GM12874 (cell line): ENCODE measurements at regions not wholly inside any gene's neighbourhood (a gene's known extent, or its start where the extent isn't known, plus 50 kb on each side); places are given as distances from the start of the nearest gene placed in this dataset.

Experiments used
- CTCF ChIP-seq: IDR thresholded peaks from 2 replicates; pipeline ENCODE4 v1.5.1; 2011; ENCODE audit warnings: low read depth, mild to moderate bottlenecking, control low read depth, low read length, moderate library complexity; ENCODE audit not compliant: insufficient read depth

- TF ChIP-seq CTCF, result no peak
Measured at GRCh38 chr2:145729481-145729880, 1209.6 kb upstream of the ZEB2 start.

- TF ChIP-seq CTCF, result no peak
Measured at GRCh38 chr2:145728511-145728910, 1208.6 kb upstream of the ZEB2 start.

GRCh38 chr2:145725876-145726275, 1206.0 kb upstream of the ZEB2 start:
- TF ChIP-seq CTCF, result no peak

GRCh38 chr2:145724311-145724898, 1204.5 kb upstream of the ZEB2 start:
- no peak for TF ChIP-seq CTCF

- TF ChIP-seq CTCF, result no peak
Measured at GRCh38 chr2:145723872-145724271, 1204.0 kb upstream of the ZEB2 start.

- no peak for TF ChIP-seq CTCF
Measured at GRCh38 chr2:145721681-145722080, 1201.8 kb upstream of the ZEB2 start.

- no peak for TF ChIP-seq CTCF
Measured at GRCh38 chr2:145715601-145716000, 1195.7 kb upstream of the ZEB2 start.
